Omental fat pad (tissue), 3 donors: ENCODE measurements at regions not wholly inside any gene's neighbourhood (a gene's known extent, or its start where the extent isn't known, plus 50 kb on each side); places are given as distances from the start of the nearest gene placed in this dataset.

Experiments
- ATAC-seq: fragments of 150-250 bp; one replicate; pipeline ENCODE4 v1.9.1; 2016; ENCODE audit warnings: mild to moderate bottlenecking, moderate library complexity; ENCODE audit not compliant: low FRiP score
- DNase-seq: peaks from one replicate; pipeline ENCODE4 v3.0.0-alpha.2; 2019; ENCODE audit warnings: low spot score
- CTCF ChIP-seq, 3 donors: fragments of 450-650 bp; IDR thresholded peaks; one replicate each; pipeline ENCODE4 v1.5.1; 2016 to 2017; ENCODE audit warnings: antibody characterized with exemption in 3 of 3, mild to moderate bottlenecking in 3 of 3, moderate library complexity in 2 of 3

GRCh38 chr14:101359221-101360053, 201.9 kb upstream of the DIO3 start:
- no peak for ATAC-seq
- no peak for TF ChIP-seq CTCF (IDR thresholded peaks at IDR 0.05)
- DNase-seq, result no peak

GRCh38 chr14:101360054-101360911, 201.0 kb upstream of the DIO3 start:
- ATAC-seq (peak; percentile 3), DNase-seq (no peak)
- TF ChIP-seq CTCF (IDR thresholded peaks at IDR 0.05), result no peak

- ATAC-seq (no peak), DNase-seq (no peak)
- TF ChIP-seq CTCF (IDR thresholded peaks at IDR 0.05), result no peak
Measured at GRCh38 chr14:101361044-101361443, 200.3 kb upstream of the DIO3 start.

GRCh38 chr14:101361451-101362433, 199.6 kb upstream of the DIO3 start:
- no peak for DNase-seq
- TF ChIP-seq CTCF (IDR thresholded peaks at IDR 0.05), result no peak
- ATAC-seq, result no peak

- TF ChIP-seq CTCF (IDR thresholded peaks at IDR 0.05), result no peak
- DNase-seq (no peak), ATAC-seq (no peak)
Measured at GRCh38 chr14:101362529-101363260, 198.6 kb upstream of the DIO3 start.

- ATAC-seq, result no peak
- TF ChIP-seq CTCF (IDR thresholded peaks at IDR 0.05), result no peak
- no peak for DNase-seq
Measured at GRCh38 chr14:101363261-101363555, 198.1 kb upstream of the DIO3 start.
